ENCODE measurements at regions not wholly inside any gene's neighbourhood (a gene's known extent, or its start where the extent isn't known, plus 50 kb on each side); places are given as distances from the start of the nearest gene placed in this dataset.

DNA sequence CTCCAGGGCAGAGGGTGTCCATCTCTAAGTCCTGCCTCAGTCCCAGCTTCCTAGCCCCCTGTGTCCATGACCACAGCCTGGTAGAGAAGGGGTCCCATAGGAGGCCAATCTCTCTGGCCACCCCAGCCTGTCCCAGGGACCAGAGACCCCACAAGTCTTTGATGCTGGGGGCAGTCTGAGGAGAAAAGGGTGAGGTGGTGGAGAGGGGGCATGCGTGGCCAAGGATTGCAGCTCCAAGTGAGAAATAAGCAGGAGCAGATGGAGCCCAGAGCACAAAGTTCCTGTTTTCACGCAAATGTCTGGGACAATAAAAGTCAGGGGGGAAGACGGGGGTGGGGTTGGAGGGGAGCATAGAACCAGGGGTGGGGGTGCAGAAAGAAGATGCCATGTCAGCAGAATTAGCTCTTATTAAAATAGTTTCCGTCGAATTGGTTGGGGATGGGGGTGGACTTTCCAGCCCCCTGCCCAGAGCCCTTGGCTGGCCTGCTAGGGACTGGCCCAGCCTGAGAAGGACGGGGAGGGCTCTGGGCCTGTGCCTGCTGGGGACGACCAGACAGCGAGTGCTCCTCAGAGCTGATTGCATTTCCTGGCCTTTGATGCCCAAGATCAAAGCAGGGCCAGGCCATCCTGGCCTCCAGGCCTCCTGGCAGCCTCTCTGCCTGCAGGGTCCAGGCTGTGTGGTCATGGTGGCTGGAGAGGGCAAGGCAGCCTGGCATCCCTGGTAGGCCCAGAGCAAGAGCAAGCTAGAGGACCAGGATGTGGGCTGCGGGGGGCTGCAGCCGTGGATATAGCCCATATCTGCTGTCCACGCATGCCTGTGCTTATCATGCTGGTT is 337.1 kb downstream of the DYSF start:
- no peak overlapping the region for H3K27ac ChIP-seq (ENCODE audit: low read depth in 2 of 2, low read length in 2 of 2)
- no peaks in the 10 kb centered on the region for H3K4me1 ChIP-seq (ENCODE audit: control insufficient read depth in 2 of 3, insufficient read depth in 2 of 3, low read depth in 1 of 3, low read length in 3 of 3)
- no peak overlapping the region for H3K4me3 ChIP-seq (ENCODE audit: low read length in 3 of 3)
- no peaks in the 10 kb centered on the region for H3K27me3 ChIP-seq (ENCODE audit: control insufficient read depth, insufficient read depth, low read length)
- intact Hi-C loops (cut with DNase I), result no loop called here
- FAIRE-seq (no peak), DNase-seq (peak in 1 of 5 donors; percentile 18)
- H3K36me3 ChIP-seq (ENCODE audit: control insufficient read depth in 2 of 3, insufficient read depth in 3 of 3, low read length in 3 of 3), result no peaks in the 10 kb centered on the region
- TF ChIP-seq, protein P1, sequence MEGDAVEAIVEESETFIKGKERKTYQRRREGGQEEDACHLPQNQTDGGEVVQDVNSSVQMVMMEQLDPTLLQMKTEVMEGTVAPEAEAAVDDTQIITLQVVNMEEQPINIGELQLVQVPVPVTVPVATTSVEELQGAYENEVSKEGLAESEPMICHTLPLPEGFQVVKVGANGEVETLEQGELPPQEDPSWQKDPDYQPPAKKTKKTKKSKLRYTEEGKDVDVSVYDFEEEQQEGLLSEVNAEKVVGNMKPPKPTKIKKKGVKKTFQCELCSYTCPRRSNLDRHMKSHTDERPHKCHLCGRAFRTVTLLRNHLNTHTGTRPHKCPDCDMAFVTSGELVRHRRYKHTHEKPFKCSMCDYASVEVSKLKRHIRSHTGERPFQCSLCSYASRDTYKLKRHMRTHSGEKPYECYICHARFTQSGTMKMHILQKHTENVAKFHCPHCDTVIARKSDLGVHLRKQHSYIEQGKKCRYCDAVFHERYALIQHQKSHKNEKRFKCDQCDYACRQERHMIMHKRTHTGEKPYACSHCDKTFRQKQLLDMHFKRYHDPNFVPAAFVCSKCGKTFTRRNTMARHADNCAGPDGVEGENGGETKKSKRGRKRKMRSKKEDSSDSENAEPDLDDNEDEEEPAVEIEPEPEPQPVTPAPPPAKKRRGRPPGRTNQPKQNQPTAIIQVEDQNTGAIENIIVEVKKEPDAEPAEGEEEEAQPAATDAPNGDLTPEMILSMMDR (IDR thresholded peaks at IDR 0.05; ENCODE audit: borderline replicate concordance, extremely low read depth, insufficient read depth), result no peak
- H3K9ac ChIP-seq (ENCODE audit: low read length in 3 of 3), result no peak overlapping the region
- H3K9me3 ChIP-seq (ENCODE audit: control insufficient read depth in 2 of 3, insufficient read depth in 1 of 3, low read length in 3 of 3), result no peaks in the 10 kb centered on the region

DNA sequence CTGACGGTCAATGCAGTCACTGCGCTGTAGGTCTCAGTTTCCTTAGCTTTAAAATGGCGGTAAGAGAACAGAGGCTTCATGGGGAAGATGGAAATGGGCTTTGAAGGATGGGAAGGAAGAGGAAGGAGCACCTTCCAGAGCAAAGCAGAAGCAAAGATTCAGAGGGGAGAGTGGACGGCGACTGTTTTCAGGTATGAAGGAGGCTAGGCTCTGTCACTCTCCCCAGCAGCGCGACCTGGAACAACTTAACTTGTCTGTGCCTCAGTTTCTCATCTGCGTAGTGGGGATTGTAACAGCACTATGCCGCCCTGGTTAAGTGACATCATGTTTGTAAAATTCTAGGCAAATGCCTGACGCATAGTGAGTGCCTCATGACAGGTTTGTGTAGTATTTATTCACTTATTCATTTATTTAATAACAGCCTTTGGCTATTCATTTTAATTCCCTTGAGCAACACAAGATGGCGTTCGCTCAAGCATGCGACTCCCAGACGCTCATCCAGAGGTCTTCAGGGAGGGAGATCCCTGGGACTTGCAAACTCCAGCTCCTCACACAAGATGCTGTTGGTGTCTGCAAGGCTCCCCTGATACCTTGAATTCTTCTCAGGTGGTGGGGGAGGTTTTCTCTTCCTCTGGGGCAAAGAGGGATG is 336.3 kb downstream of the DYSF start:
- TF ChIP-seq, protein P1 (IDR thresholded peaks at IDR 0.05; ENCODE audit: borderline replicate concordance, extremely low read depth, insufficient read depth), result no peak
- Histone ChIP-seq H3K9me3 (ENCODE audit: control insufficient read depth in 2 of 3, insufficient read depth in 1 of 3, low read length in 3 of 3) (no peaks in the 10 kb centered on the region), H3K4me1 (ENCODE audit: control insufficient read depth in 2 of 3, insufficient read depth in 2 of 3, low read depth in 1 of 3, low read length in 3 of 3) (no peaks in the 10 kb centered on the region), H3K9ac (ENCODE audit: low read length in 3 of 3) (no peak overlapping the region), H3K4me3 (ENCODE audit: low read length in 3 of 3) (no peak overlapping the region), H3K27me3 (ENCODE audit: control insufficient read depth, insufficient read depth, low read length) (peaks cover 4% of the 10 kb centered on the region), H3K27ac (ENCODE audit: low read depth in 2 of 2, low read length in 2 of 2) (no peak overlapping the region), H3K36me3 (ENCODE audit: control insufficient read depth in 2 of 3, insufficient read depth in 3 of 3, low read length in 3 of 3) (no peaks in the 10 kb centered on the region)
- DNase-seq (peak in 2 of 5 donors; percentile 7 to 29), FAIRE-seq (no peak)
- intact Hi-C loops (cut with DNase I), result no loop called here

DNA sequence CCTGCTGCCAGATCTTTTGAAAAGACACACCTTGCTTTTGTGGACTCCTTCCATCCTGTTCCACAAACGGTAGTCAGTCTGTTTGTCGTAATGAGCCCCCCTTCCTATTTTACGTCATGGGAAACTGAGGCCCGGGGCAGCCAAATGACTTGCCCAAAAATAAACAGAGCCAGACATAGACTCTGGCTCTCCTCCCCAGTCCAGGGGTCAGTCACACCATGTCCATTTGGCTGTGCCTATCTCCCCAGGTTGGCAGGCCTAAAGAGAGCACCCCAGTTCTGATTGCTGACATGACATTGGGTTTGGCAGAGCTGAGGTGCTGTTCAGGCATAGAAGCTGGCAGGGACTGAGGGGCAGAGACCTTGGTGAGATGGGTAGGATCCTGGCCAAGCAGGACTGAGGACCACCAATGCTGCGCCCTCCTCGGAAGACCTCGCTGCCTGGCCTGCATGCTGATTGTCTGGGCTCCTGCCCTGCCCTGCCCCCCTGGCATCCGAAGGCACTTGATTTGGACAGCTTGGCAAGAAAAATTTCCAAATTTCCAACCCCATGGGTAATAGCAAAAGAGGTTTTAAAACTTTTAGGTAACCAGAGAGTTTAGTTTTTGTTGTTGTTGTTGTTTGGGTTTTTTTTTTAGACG is 335.4 kb downstream of the DYSF start:
- peaks cover 4% of the 10 kb centered on the region for H3K27me3 ChIP-seq (ENCODE audit: control insufficient read depth, insufficient read depth, low read length)
- TF ChIP-seq, protein P1 (IDR thresholded peaks at IDR 0.05; ENCODE audit: borderline replicate concordance, extremely low read depth, insufficient read depth), result no peak
- no peaks in the 10 kb centered on the region for H3K4me1 ChIP-seq (ENCODE audit: control insufficient read depth in 2 of 3, insufficient read depth in 2 of 3, low read depth in 1 of 3, low read length in 3 of 3)
- H3K9me3 ChIP-seq (ENCODE audit: control insufficient read depth in 2 of 3, insufficient read depth in 1 of 3, low read length in 3 of 3), result no peaks in the 10 kb centered on the region
- FAIRE-seq, result no peak
- no peak overlapping the region for H3K9ac ChIP-seq (ENCODE audit: low read length in 3 of 3)
- no peaks in the 10 kb centered on the region for H3K36me3 ChIP-seq (ENCODE audit: control insufficient read depth in 2 of 3, insufficient read depth in 3 of 3, low read length in 3 of 3)
- H3K27ac ChIP-seq (ENCODE audit: low read depth in 2 of 2, low read length in 2 of 2), result no peak overlapping the region
- H3K4me3 ChIP-seq (ENCODE audit: low read length in 3 of 3), result no peak overlapping the region
- intact Hi-C loops (cut with DNase I), result no loop called here
- DNase-seq, result peak in 1 of 5 donors; percentile 22
